Head of caudate nucleus (tissue), 42 donors: ENCODE measurements at regions not wholly inside any gene's neighbourhood (a gene's known extent, or its start where the extent isn't known, plus 50 kb on each side); places are given as distances from the start of the nearest gene placed in this dataset.
A peak's percentile ranks its signal among the peaks of the same experiment; 100 is the strongest.

Experiments used
- DNase-seq, 42 donors: peaks; one replicate each; pipeline versions ENCODE4 v3.0.0 to v3.0.0-alpha.2; 2020 to 2021; ENCODE audit warnings: mixed read lengths in 7 of 42
- intact Hi-C: fragments of 100-400 bp; cut with DNase I; formaldehyde crosslinking; loops from one replicate; pipeline ENCODE4 v1.15.0; 2022

GRCh38 chr3:152175528-152175889, 93.2 kb upstream of the MBNL1 start:
- DNase-seq, result no peak
- intact Hi-C loops, result no loop called here

GRCh38 chr3:152176241-152176640, 92.5 kb upstream of the MBNL1 start:
- DNase-seq, result no peak

GRCh38 chr3:152176998-152177397, 91.7 kb upstream of the MBNL1 start:
- intact Hi-C loops, result no loop called here
- no peak for DNase-seq

More at GRCh38 chr3:152176241-152176640, 92.5 kb upstream of the MBNL1 start:
- intact Hi-C loops, result no loop called here

GRCh38 chr3:152177757-152178156, 91.0 kb upstream of the MBNL1 start:
- no peak for DNase-seq
- intact Hi-C loops, result no loop called here

GRCh38 chr3:152183473-152183872, 85.3 kb upstream of the MBNL1 start:
- DNase-seq, result peak; percentile 5 to 80 (median 46)
- intact Hi-C loops, result loop anchor here (5.0 kb wide), 1 partner anchor 264 kb away; no protein-coding TSS in a partner anchor

GRCh38 chr3:152184971-152185686, 83.6 kb upstream of the MBNL1 start:
- DNase-seq, result no peak
- intact Hi-C loops, result loop anchor here (5.0 kb wide), 1 partner anchor 262 kb away; no protein-coding TSS in a partner anchor

- no peak for DNase-seq
- intact Hi-C loops, result no loop called here
These were observed 82.7 kb upstream of the MBNL1 start for GRCh38 chr3:152185891-152186630.

- DNase-seq, result no peak
- intact Hi-C loops, result no loop called here
These were observed 78.0 kb upstream of the MBNL1 start for GRCh38 chr3:152190636-152191183.

GRCh38 chr3:152192050-152192449, 76.7 kb upstream of the MBNL1 start:
- intact Hi-C loops, result no loop called here

GRCh38 chr3:152192936-152193672, 75.6 kb upstream of the MBNL1 start:
- no peak for DNase-seq
- intact Hi-C loops, result no loop called here

More at GRCh38 chr3:152192050-152192449, 76.7 kb upstream of the MBNL1 start:
- DNase-seq, result no peak

- intact Hi-C loops, result no loop called here
- no peak for DNase-seq
These were observed 75.0 kb upstream of the MBNL1 start for GRCh38 chr3:152193673-152194267.

- no peak for DNase-seq
- intact Hi-C loops, result no loop called here
These were observed 73.5 kb upstream of the MBNL1 start for GRCh38 chr3:152195206-152195605.

GRCh38 chr3:152196782-152197181, 71.9 kb upstream of the MBNL1 start:
- no peak for DNase-seq
- intact Hi-C loops, result no loop called here

GRCh38 chr3:152197451-152197850, 71.3 kb upstream of the MBNL1 start:
- intact Hi-C loops, result no loop called here
- no peak for DNase-seq

GRCh38 chr3:152197937-152198336, 70.8 kb upstream of the MBNL1 start:
- intact Hi-C loops, result no loop called here
- no peak for DNase-seq

- DNase-seq, result no peak
- intact Hi-C loops, result no loop called here
These were observed 70.1 kb upstream of the MBNL1 start for GRCh38 chr3:152198665-152199064.

GRCh38 chr3:152199102-152199840, 69.5 kb upstream of the MBNL1 start:
- no peak for DNase-seq
- intact Hi-C loops, result no loop called here
